CD4-positive, alpha-beta T cell treated with Interleukin-15 for 1 hour (primary cell): ENCODE measurements at regions not wholly inside any gene's neighbourhood (a gene's known extent, or its start where the extent isn't known, plus 50 kb on each side); places are given as distances from the start of the nearest gene placed in this dataset.

ENCODE experiments used
- DNase-seq: peaks from one replicate; pipeline ENCODE4 v3.0.0-alpha.2; 2020

GRCh38 chr13:29991343-29991742 is 140.9 kb upstream of the UBL3 start:
- DNase-seq = no peak

DNA sequence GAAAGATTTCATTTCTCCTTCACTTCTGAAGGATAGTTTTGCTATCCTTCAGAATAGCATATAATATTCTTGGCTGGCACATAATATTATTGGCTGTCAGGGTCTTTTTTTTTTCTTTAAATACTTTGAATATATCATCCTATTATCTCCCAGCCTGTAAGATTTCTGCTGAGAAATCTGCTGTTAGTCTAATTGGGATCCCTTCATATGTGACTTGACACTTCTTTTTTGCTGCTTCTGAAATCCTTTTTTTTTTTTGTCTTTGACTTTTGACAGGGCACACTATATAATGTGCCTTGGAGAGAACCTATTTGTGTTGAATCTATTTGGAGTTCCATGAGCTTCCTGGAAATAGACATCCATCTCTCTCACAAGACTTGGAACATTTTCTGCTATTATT is 136.9 kb upstream of the UBL3 start:
- DNase-seq = no peak

DNA sequence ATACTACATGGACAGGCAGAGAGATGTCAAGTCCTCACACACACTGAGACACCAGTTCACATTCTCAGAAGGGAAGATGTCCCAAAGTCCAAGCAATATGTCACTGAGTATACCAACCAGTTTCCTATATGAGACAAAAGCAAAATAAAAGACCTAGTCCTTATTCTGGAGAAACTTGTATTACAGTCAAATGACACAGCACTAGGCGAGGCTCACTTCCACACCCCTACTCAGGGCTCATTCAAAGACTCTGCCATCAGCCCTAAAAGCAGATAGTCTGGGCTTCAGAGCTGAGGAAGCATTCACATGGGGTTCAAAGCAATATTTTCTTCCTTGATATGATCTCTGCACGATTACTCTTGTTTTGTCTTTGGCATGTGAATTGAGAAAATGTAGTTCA is 129.9 kb upstream of the UBL3 start:
- no peak for DNase-seq

DNA sequence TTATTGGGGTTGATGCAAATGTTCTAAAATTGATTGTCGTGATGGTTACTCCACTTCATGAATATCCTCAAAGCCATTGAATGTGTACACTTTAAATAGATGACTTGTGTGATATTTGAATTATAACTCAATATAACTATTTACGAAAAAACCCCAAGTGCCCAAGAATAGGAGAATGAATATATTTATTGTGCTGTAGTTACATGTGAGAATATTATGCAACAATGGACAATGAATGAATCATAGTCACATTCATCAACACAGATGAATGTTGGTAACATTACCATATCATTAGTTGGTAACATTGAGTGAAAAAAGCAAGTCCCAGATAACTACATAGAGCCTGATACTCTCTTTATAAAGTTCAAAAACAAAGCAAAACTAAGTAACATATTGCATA is 127.8 kb upstream of the UBL3 start:
- DNase-seq = no peak

GRCh38 chr13:29977476-29978120 is 127.2 kb upstream of the UBL3 start:
- no peak for DNase-seq

- no peak for DNase-seq
These were observed 126.1 kb upstream of the UBL3 start for GRCh38 chr13:29976535-29976934.

DNA sequence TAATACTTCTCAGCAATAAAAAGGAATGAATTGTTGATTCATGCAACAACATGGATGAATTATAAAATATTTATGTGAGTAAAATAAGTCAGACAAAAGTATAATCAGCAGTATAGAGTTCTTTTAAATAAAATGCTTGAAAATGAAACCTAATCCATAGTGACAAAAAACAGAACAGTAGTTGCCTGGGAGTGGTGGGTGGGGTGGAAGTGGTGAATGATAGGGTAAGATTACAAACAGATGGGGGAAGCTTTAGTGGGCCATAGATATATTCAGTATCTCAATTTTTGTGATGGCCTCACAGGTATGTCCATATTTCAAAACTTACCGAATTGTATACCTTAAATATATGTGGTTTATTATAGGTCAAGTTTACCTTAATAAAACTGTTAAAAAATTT is 124.9 kb upstream of the UBL3 start:
- DNase-seq = no peak

DNA sequence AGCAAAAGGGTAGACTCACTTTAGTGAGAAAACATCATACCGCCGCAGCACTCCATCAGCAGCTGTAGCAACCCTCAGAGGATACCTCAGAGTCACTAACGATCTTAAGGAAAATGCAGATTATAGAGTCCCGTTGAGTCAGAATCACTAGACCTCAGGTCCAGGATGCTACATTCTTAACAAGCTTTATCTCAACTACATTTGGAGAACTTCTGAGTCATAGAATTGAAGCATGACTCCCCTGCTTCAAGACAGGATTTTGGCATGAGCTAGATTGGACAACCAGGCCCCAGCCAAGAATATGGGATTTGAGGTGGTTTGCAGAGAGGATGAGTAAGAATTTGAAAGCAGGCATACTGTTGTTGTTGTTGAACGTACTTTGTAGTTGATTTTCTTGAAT is 118.9 kb upstream of the UBL3 start:
- DNase-seq = no peak

DNA sequence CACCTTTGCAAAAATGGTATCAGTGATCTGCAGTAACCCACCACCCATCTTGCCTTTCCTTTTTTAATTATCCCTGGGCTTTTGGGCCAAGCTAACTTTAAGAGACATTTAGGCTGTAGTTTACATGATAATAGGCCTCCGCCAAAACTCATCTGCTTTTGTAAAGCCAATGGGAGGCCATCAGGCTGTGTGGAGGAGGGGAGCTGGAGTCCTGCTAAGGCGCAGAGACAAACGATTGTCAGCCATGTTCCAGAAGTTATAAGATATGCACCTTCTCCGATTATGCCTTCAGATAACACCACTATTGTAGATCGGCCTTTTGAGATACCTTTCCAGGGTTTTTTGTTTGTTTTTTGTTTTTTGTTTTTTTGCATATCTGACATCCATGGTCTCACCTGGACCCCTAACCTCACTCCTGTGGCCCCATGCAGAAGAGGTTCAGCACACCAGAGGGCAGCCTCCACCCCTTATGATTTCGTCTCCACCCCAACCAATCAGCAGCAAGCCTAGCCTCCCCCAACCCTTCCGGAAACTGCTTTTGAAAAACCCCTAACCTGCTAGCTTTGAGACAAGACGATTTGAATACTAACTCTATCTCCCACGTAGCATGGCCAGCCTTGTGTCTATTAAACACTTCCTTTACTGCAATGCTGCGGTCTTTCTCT is 113.9 kb upstream of the UBL3 start:
- DNase-seq = no peak

GRCh38 chr13:29963089-29963488 is 112.7 kb upstream of the UBL3 start:
- DNase-seq = no peak

- no peak for DNase-seq
These were observed 110.7 kb upstream of the UBL3 start for GRCh38 chr13:29961036-29961670.

- no peak for DNase-seq
These were observed 109.2 kb upstream of the UBL3 start for GRCh38 chr13:29959603-29960002.

GRCh38 chr13:29959086-29959485 is 108.7 kb upstream of the UBL3 start:
- DNase-seq = no peak

DNA sequence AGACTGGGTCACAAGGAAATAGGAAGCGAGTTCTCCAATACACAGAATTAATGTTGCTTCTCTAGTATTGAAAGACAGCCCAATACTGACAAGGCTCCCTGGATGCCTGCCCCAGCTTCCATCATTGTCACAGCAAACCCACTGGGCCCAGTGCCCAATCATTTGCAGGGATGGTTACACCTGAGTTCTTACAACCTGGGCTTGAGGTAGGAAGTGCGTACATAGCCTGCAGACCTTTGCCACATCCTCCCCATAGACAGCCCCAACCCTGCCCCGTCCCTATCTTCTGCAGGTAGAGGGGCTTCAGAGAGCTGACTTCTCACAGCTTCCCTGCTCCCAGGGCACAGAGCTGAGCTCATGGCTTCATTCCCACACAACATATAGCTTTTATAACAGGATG is 108.1 kb upstream of the UBL3 start:
- DNase-seq = peak; percentile 27

DNA sequence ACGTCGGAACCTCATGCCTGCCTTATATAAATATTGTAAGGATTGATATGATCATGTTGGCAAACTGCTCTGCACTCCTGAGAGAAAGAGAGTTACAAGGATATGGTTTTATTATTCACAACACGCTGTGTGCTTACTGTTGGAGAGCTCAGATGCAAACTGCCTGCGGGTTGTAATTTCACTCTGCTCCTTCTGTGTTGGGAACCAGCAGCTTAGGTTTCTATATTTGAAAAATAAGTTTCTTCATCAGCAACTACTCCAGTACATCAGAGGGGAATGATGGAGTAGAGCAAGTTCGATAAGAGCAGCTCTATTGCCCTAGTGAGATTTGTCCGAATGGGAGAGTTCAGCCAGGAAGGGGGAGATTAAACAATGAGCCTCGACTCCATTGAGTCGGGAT is 106.9 kb upstream of the UBL3 start:
- no peak for DNase-seq

- no peak for DNase-seq
These were observed 106.4 kb upstream of the UBL3 start for GRCh38 chr13:29956853-29957252.

DNA sequence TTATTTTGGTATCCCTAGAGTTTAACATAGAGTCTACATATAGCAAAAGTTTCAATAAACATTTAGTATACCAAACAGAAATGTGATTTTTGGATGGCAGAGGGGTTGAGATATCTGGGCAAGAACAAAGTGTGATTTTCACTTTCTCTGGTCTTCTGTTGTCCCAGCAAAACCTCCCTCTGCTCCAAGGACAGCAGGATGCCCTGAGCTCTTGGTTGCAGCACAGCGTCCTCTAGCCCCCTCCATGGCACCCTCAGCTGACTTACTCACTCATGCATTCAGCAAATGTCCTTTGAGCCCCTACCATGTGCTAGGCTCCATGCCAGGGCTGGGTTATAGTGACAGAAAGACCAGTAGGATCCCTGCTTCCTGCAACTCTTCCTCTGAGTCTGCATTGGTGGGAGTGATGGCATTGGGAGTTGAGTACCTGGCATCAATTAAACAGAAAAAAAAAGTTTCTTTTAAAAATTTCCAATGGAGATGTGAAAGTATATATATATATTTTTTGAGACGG is 104.8 kb upstream of the UBL3 start:
- DNase-seq = no peak

DNA sequence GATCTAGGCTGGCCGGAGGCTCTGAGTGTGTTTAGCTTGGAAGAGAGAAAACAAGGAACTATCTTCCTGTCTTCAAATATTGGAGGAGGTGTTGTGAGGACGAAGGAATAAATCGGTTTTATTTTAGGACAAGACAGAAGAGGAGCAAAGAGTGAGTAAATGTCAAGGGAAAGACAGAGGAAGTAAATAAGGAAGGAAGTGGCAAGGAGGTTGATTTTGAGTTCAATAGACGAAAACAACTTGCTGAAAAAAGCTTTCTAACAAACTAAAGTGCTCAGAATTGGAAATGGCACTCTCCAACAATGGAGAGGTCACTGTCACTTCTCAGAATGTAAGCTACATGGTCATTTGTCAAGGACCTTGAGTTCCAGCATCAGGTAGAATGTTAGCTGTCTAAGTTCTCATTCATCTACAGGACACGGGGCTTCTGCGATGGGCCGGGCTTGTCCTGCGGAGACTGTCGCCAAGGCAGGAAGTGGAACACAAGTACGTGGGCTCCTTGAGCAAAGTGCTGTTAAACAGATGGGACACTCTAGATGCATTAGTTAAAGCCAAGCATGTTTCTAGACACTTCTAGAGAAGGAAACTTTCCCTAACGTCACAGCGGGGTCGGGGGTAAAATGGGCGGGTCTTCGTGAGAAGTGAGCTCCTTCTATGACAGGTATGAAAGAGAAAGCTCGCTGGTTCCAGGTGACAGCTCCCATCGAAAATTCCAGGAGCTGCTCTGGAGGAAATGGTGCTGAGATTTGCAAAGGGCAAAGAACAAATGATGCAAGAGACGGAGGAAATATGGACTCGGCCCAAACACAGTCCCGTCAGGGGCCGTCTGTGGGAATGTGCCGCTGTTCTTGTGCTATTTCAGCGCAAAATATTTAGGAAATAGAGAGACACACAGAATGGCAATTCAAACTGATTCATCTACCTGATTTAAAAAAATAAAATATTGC is 103.9 kb upstream of the UBL3 start:
- peak; percentile 24 for DNase-seq

DNA sequence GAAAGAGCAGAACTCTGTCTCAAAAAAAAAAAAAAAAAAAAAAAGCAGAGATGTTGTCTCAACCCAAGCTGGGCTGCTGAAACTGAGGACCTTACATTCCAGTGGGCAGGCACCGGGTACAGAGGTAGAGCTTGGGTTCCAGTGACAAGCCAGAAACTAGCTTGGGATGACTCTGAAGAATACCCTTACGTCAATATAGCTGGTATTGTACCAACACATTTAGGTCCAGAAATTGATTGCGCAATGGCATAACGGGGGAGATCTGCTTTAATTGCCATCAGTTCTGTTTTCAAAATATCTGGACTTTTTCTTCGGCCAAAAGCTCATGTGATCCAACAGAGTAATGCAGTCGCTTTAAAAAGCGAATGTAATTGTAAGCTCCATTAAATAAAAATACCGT is 103.1 kb upstream of the UBL3 start:
- DNase-seq = no peak

DNA sequence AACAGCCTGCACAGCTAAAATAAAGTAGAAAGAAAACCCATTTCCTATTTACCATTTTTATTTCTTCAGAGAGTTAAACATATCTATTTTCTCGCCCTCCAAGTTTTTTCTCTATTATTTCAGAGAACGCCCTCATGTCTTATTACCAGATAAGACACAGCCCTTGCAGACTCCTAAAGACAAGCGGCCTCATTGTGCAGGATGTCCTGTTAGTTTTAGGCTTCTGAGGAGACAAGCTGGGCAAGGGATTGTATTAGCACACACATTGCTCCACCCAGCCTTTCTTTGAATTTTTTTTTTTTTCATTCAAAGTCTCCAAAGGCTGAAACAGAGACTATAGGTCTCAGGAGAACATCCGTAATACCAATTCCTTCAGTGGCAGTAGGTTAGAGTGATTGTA is 101.8 kb upstream of the UBL3 start:
- no peak for DNase-seq

GRCh38 chr13:29948791-29949190 is 98.4 kb upstream of the UBL3 start:
- no peak for DNase-seq

- no peak for DNase-seq
These were observed 97.8 kb upstream of the UBL3 start for GRCh38 chr13:29948244-29948643.

GRCh38 chr13:29947839-29948238 is 97.4 kb upstream of the UBL3 start:
- no peak for DNase-seq
